ENCODE measurements at regions not wholly inside any gene's neighbourhood (a gene's known extent, or its start where the extent isn't known, plus 50 kb on each side); places are given as distances from the start of the nearest gene placed in this dataset.

- CTCF ChIA-PET (ENCODE audit: low intra/inter-chr PET ratio, low total read pairs) = no interaction called here
- in situ Hi-C loops (cut with HindIII; ENCODE audit: extremely low pct_ligation_motif_present, low pct_unique_long_range_greater_than_20kb) = no loop called here
- no peak overlapping the region for H3K27ac ChIP-seq (ENCODE audit: extremely low read length, insufficient read depth, low read length)
These were observed 411.3 kb downstream of the FAT4 start for GRCh38 chr4:125725957-125726525.

More at GRCh38 chr4:125725957-125726525, 411.3 kb downstream of the FAT4 start:
- Histone ChIP-seq H3K79me2 (ENCODE audit: insufficient read depth, low read length) (no peaks in the 10 kb centered on the region), H4K20me1 (ENCODE audit: insufficient read depth, low read length) (no peaks in the 10 kb centered on the region), H3K4me1 (ENCODE audit: insufficient read depth, low read length) (peaks cover 21% of the 10 kb centered on the region), H3K4me2 (ENCODE audit: low read depth, low read length) (no peak overlapping the region), H3K9ac (ENCODE audit: insufficient read depth, low read depth, low read length) (no peak overlapping the region), H3K4me3 (replicated peaks in 1 of 3; ENCODE audit: insufficient read depth in 1 of 3, low read depth in 2 of 3, low read length in 3 of 3) (no peak overlapping the region), H3K27me3 (ENCODE audit: control insufficient read depth in 1 of 2, insufficient read depth in 2 of 2, low read length in 2 of 2) (no peaks in the 10 kb centered on the region), H3K36me3 (replicated peaks in 1 of 2; ENCODE audit: control insufficient read depth in 1 of 2, insufficient read depth in 2 of 2, low read length in 2 of 2) (no peaks in the 10 kb centered on the region), H2AFZ (ENCODE audit: low read length) (no peak overlapping the region), H3K9me3 (ENCODE audit: low read length) (no peaks in the 10 kb centered on the region)
- TF ChIP-seq MTERF4 (CRISPR knock-in tag; IDR thresholded peaks at IDR 0.05) (no peak), ADNP (CRISPR knock-in tag; IDR thresholded peaks at IDR 0.05) (no peak), HMGXB3 (CRISPR knock-in tag; IDR thresholded peaks at IDR 0.05; ENCODE audit: borderline replicate concordance) (no peak), SMAD9 (CRISPR knock-in tag; IDR thresholded peaks at IDR 0.05) (no peak), USF2 (IDR thresholded peaks at IDR 0.05; ENCODE audit: low read depth, low read length) (no peak), USF2 (CRISPR knock-in tag; IDR thresholded peaks at IDR 0.05; ENCODE audit: borderline replicate concordance) (no peak)
- DNase-seq (ENCODE audit: low spot score) (no peak), FAIRE-seq (no peak), ATAC-seq (no peak)
- intact Hi-C loops (cut with micrococcal nuclease; ENCODE audit: unreplicated experiment) = no loop called here
- no TSS peak for BruUV-seq (replicated peaks)
- POLR2A ChIA-PET = no interaction called here
- WGBS (ENCODE audit: low lambda C conversion rate) = under 1% methylated on average over 4 of the region's 4 CpGs
